GM04503 (cell line): ENCODE measurements at regions not wholly inside any gene's neighbourhood (a gene's known extent, or its start where the extent isn't known, plus 50 kb on each side); places are given as distances from the start of the nearest gene placed in this dataset.

Experiments
- DNase-seq: peaks from one replicate; pipeline ENCODE4 v3.0.0-alpha.2; 2012; ENCODE audit warnings: low read depth

DNA sequence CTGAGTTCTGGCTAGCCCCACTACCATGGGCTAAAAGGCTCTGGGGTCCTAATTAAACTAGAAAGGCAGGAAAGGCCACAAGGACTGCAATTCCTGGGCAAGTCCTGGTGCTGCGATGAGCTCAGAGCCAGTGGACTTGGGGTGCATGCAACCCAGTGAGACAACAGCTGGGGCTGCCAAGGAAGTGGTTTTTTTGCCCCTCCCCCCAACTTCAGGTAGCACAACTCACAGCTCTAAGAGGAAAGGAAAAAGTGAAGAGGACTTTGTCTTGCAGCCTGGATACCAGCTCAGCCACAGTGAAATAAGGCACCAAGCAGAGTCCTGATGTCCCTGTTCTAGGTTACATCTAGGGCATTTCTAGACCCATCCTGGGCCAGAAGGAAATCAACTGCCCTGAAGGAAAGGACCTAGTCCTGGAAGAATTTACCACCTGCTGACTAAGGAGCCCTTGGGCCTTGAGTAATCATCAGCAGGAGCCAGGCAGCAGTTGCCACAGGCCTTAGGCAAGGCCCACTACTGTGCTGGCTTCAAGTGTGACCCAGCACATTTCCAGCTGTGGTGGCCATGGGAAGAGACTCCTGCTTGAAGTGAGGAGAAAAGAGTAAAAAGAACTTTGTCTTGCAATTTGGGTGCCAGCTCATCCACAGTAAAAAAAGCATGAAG is 358.4 kb downstream of the BTBD3 start:
- DNase-seq, result no peak

GRCh38 chr20:12287575-12287974 is 369.9 kb downstream of the BTBD3 start:
- DNase-seq, result no peak

DNA sequence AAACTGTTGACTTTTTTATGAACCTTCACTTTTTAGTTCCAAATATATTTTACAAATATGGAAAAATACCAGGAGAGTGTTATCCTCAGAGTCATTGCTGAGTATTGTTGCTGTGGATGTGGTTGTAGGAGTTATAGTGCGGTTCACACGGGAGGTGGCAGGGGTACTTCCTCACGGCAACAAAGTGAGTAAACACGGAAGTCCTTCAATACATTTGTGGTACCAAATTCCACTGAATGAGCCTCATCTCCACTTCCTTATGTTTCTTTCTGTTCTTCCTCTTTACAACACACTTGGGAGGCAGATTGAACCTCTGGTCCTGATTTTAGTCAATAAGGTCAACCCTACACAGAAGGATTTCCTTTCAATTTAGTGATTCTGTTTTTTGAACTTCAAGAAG is 371.8 kb downstream of the BTBD3 start:
- no peak for DNase-seq

DNA sequence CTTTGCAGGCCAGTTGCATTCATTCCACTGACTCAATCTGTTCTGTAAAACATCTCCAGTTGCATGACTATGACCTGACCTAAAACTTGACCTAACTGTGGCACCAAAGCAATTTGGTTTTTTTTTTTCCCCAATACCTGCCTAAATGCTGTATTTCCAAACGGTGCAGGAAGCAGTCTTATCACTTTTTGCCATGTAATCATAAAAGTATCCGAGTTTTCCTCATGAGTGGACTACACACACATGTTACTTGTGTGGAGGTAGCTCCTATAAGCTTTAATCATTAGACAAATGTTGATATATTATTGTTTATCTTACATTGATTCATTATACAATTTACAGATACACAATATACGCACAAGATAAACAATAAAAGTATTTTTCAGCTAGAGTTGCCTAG is 373.7 kb downstream of the BTBD3 start:
- no peak for DNase-seq

- no peak for DNase-seq
Measured at GRCh38 chr20:12293900-12294299, 376.2 kb downstream of the BTBD3 start.

DNA sequence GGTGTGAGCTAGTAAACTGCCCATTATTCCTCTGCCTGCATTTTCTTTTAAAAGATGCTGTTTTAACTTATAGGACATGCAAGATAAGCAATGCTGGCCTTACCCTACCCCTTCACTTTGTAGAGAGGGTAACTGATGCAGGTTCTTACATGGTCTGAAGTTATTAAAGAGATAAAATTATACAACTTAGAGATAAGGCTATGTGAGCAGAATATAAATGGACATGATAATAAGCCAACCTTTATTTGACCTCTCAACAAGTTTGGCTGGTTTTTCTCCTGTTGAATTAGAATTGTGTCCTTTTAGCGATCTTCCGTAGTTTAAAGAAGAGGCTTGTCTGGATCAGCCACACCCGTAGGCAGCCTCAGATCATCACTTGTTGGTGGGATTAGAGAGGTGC is 377.0 kb downstream of the BTBD3 start:
- no peak for DNase-seq

GRCh38 chr20:12305188-12305950 is 387.7 kb downstream of the BTBD3 start:
- DNase-seq, result no peak

GRCh38 chr20:12306107-12306506 is 388.4 kb downstream of the BTBD3 start:
- DNase-seq, result no peak

DNA sequence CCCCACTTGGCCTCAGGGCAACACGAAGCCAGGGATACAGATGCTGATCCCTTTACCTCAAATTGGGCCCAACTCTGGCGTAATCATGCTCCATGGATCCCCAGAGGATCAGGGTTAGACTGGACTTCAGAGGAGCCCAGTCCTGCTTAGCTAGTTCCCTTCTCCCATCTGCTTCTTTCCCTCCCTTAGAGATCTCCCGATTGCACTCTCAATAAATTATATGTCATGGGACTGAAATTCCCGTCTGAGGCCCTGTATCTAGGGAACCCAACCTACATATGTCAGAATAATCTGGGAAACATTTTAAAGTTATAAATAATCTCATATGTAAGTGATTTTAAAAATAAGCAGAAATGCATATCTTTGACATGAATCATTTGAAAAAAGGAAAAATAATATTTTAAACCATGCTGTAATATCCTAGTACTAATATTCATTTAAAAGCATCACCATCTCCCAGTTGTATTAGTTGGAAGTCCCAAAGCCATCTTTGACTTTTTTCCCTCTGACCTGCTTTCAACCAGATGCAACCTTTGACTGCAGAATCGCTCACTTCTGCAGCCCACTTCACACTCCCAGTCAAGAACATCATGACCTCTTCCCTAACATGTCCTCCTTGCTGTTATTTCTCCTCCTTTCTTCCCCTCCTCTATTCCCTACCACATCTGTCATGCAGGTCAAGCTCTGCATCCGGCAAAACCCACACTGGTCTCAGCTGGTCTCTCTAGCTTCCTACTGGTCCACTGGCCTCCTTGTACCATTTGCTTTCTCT is 393.6 kb downstream of the BTBD3 start:
- no peak for DNase-seq

- no peak for DNase-seq
Measured at GRCh38 chr20:12315652-12316051, 398.0 kb downstream of the BTBD3 start.

- DNase-seq, result no peak
Measured at GRCh38 chr20:12316794-12317193, 399.1 kb downstream of the BTBD3 start.

GRCh38 chr20:12317433-12317832 is 399.7 kb downstream of the BTBD3 start:
- DNase-seq, result no peak

DNA sequence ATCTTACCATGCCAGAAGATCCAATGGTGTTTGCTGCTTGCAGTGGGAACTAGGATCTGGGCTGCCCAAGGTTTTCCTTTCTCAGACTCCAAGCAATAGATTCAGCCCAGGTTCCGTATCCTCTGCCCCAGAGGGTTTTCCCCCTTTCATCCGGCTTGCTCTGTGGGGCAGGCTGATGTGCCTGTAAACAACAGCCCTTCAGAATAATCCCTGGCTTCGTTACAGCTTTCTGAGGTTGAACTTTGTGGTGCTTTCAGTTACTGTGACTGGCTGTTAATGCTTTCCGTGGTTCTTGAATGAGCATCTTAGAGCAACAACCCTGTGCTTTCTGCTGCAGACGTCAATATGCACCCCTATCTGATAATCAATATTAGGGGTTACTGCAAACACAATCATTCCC is 400.4 kb downstream of the BTBD3 start:
- DNase-seq, result no peak

GRCh38 chr20:12321736-12322135 is 404.0 kb downstream of the BTBD3 start:
- DNase-seq, result no peak

DNA sequence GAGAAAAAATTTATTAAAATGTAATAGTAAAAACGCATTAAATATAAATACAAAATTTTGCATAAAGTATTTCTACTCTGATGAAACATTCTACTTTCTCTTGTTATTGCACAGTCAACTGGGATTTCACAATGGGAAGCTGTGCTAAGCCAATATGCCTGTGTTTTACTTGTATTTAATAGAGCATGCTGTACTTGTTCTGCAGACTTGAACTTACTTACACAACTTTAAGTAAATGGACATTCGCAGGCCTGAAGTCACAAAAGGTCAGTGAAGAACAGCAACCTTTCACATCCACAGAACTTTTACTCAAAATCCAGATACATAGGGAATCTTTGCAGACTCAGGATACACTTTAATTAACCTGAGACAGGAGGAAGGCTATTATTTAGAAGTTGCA is 409.5 kb downstream of the BTBD3 start:
- no peak for DNase-seq

GRCh38 chr20:12331236-12331635 is 413.5 kb downstream of the BTBD3 start:
- DNase-seq, result no peak

DNA sequence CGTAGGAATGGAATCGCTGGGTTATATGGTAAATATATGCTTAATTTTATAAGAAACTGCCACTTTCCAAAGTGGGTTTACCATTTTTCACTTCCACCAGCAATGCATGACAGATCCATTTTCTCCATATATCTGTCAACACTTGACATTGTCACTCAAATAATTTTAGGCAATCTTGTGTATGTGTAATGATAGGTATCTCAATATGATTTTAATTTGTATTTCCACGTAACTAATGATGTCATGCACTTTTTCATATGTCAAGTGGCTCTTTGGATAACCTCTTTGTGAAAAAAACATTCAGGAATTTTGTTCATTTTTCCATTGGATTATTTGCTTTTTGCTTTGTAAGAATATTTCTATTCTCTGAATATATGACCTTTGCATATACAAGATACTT is 419.9 kb downstream of the BTBD3 start:
- DNase-seq, result no peak

DNA sequence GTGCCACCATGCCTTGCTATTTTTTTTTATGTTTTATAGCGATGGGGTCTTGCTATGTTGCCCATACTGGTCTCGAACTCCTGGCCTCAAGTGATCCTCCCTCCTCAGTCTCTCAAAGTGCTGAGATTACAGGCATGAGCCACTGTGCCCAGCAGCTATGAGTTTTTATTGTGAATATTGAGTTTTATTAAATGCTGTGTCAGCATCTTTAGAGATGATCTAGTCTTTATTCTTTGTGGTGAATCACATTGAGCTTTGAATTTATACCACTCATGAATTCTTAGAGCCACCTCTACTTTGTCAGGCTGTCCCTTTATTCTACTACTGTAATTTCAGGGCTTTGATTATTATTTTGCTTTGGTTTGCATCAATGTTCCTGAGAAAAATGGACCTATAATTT is 428.3 kb downstream of the BTBD3 start:
- DNase-seq, result no peak

DNA sequence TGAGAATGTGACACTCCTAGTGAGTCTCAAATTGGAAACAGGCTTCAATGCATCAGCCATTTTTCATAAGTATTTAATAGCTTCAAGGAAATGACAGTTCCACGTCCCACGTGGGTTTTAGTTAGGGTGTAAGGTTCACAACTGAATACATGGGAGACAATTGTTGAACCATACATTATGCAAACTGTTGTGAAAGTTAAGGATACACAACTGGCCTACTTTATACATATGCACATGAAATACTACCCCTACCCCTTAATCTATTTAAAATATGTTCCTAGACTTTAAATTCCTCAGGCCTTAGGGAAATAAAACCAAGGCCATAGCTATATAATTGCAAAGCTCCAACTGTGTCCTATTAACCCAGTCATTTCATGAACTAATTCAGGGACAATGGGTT is 436.1 kb downstream of the BTBD3 start:
- no peak for DNase-seq

- no peak for DNase-seq
Measured at GRCh38 chr20:12354725-12355124, 437.0 kb downstream of the BTBD3 start.

GRCh38 chr20:12355185-12355584 is 437.5 kb downstream of the BTBD3 start:
- no peak for DNase-seq

DNA sequence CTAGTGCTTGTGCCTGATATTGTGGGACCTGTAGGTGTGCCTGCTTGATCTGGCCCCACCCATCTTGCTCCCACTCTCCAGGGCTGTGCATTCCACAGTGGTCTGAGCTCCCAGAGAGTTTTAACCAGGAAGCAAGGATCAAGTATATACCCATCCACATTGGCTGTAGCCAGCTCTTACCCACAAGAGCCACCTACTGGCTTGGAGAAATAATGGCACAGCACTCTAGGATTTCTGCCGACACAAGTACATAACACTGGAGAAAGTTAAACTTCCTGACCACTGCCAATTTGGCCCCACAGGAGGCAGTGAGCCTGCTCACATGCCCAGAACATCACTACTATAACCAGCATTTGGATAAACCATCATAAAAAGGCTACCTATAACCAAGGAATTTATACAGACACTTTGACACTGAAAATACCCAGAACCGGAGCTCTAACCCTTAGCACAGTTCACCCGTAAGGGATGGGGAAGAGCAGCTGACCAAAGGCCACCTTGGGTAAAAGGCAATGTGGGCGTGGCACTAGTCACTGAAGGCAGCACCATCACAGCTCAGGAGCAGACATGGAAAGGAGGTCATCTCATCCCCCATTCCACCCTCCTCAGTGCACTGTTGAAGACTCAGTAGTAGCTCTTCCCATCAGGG is 440.4 kb downstream of the BTBD3 start:
- no peak for DNase-seq

- DNase-seq, result no peak
Measured at GRCh38 chr20:12358655-12359009, 440.9 kb downstream of the BTBD3 start.
